ENCODE measurements at regions not wholly inside any gene's neighbourhood (a gene's known extent, or its start where the extent isn't known, plus 50 kb on each side); places are given as distances from the start of the nearest gene placed in this dataset.
A peak's percentile ranks its signal among the peaks of the same experiment; 100 is the strongest.

- no peaks in the 10 kb centered on the region for H3K79me1 ChIP-seq (ENCODE audit: low read depth, low read length)
- H3K27ac ChIP-seq (ENCODE audit: low read depth, low read length), result no peak overlapping the region
- H3K4me3 ChIP-seq (ENCODE audit: extremely low read depth in 1 of 4, insufficient read depth in 2 of 4, low read depth in 3 of 4, low read length in 4 of 4), result no peak overlapping the region
- ChIA-PET POLR2A (ENCODE audit: partially characterized antibody) (no interaction called here), CTCF (ENCODE audit: partially characterized antibody) (no interaction called here)
- H3K23me2 ChIP-seq (ENCODE audit: low read depth, low read length), result no peaks in the 10 kb centered on the region
- no peak for DNase-seq (ENCODE audit: low read depth in 1 of 2, low spot score in 2 of 2)
- no peaks in the 10 kb centered on the region for H3K36me3 ChIP-seq (ENCODE audit: control insufficient read depth in 2 of 4, insufficient read depth in 4 of 4, low read length in 3 of 4)
- no peaks in the 10 kb centered on the region for H3K4me1 ChIP-seq (replicated peaks in 1 of 4; ENCODE audit: control insufficient read depth in 3 of 4, insufficient read depth in 4 of 4, low read length in 3 of 4)
- no peak overlapping the region for H3K56ac ChIP-seq (replicated peaks; ENCODE audit: insufficient read length, low read depth, low read length)
- no peak overlapping the region for H2BK15ac ChIP-seq (ENCODE audit: low read length)
- H3K23ac ChIP-seq (ENCODE audit: insufficient read length), result peak overlapping the region; percentile 62
- no peak overlapping the region for H3K18ac ChIP-seq (ENCODE audit: extremely low read depth, low read length)
- no peak overlapping the region for H4K91ac ChIP-seq (replicated peaks; ENCODE audit: insufficient read length, low read length)
- no peak overlapping the region for H3K4ac ChIP-seq (replicated peaks; ENCODE audit: insufficient read length, low read depth, low read length)
- no peak overlapping the region for H2BK12ac ChIP-seq (ENCODE audit: low read depth, low read length)
- no peaks in the 10 kb centered on the region for H3K79me2 ChIP-seq (ENCODE audit: control insufficient read depth in 1 of 2, insufficient read depth in 2 of 2, low read length in 2 of 2)
- H3K9me3 ChIP-seq (ENCODE audit: insufficient read depth in 2 of 2, low read depth in 1 of 2, low read length in 1 of 2), result no peaks in the 10 kb centered on the region
- H2AFZ ChIP-seq (ENCODE audit: low read length), result no peak overlapping the region
- H2BK20ac ChIP-seq (ENCODE audit: low read length), result no peak overlapping the region
- no peak overlapping the region for H2BK120ac ChIP-seq (replicated peaks; ENCODE audit: low read depth, low read length)
- no peak for TF ChIP-seq MAFK (IDR thresholded peaks at IDR 0.05; ENCODE audit: low read depth, low read length)
- TF ChIP-seq JUN (IDR thresholded peaks at IDR 0.05; ENCODE audit: low read depth, low read length), result no peak
- TF ChIP-seq BCL11A (IDR thresholded peaks at IDR 0.05; ENCODE audit: low read depth in 2 of 2, low read length in 2 of 2), result no peak
- TF ChIP-seq EP300 (IDR thresholded peaks at IDR 0.05; ENCODE audit: borderline replicate concordance in 1 of 2, low read depth in 2 of 2, low read length in 2 of 2), result no peak
- TF ChIP-seq SAP30 (IDR thresholded peaks at IDR 0.05; ENCODE audit: insufficient read depth, insufficient replicate concordance, low read length), result no peak
- no peak for TF ChIP-seq SUZ12 (IDR thresholded peaks at IDR 0.05; ENCODE audit: low read length)
- TF ChIP-seq USF2 (IDR thresholded peaks at IDR 0.05; ENCODE audit: low read length), result no peak
- TF ChIP-seq TAF7 (optimal IDR thresholded peaks at IDR 0.05; ENCODE audit: borderline replicate concordance, low read depth, low read length), result no peak
- no peak for TF ChIP-seq SP1 (IDR thresholded peaks at IDR 0.05; ENCODE audit: low read depth, low read length)
- no peak overlapping the region for H3K9ac ChIP-seq (replicated peaks in 1 of 4; ENCODE audit: extremely low read depth in 1 of 4, low read depth in 3 of 4, low read length in 3 of 4)
- no peak overlapping the region; the same call in 1 of the 2 replicates for H4K8ac ChIP-seq (ENCODE audit: extremely low read depth, insufficient read depth, low read length)
- no peak overlapping the region for H3K4me2 ChIP-seq (ENCODE audit: insufficient read depth in 1 of 2, low read depth in 2 of 2, low read length in 2 of 2)
- H3K14ac ChIP-seq (ENCODE audit: insufficient read length), result no peak overlapping the region
- no peaks in the 10 kb centered on the region for H3K27me3 ChIP-seq (replicated peaks in 1 of 4; ENCODE audit: control insufficient read depth in 3 of 4, extremely low read depth in 1 of 4, insufficient read depth in 3 of 4, low read length in 3 of 4)
- no peak for FAIRE-seq
- 79% methylated on average over 6 of the region's 7 CpGs; no CpG with 5 or more reads in 1 of the 2 experiments for WGBS, 2 experiments (ENCODE audit: extremely low coverage in 1 of 2, insufficient coverage in 1 of 2, insufficient read length in 1 of 2, insufficient replicate concordance in 2 of 2, low coverage in 1 of 2, low lambda C conversion rate in 2 of 2, missing lambda C conversion rate in 1 of 2)
- H4K20me1 ChIP-seq (replicated peaks in 1 of 2; ENCODE audit: control insufficient read depth in 1 of 2, insufficient read depth in 2 of 2, low read length in 2 of 2), result no peaks in the 10 kb centered on the region
- no peak overlapping the region for H4K5ac ChIP-seq (ENCODE audit: insufficient read length, low read depth, low read length)
- no peak overlapping the region for H2AK5ac ChIP-seq (ENCODE audit: low read depth, low read length)
- no peak overlapping the region for H2BK5ac ChIP-seq (ENCODE audit: low read depth, low read length)
Observed at GRCh38 chr6:79861023-79861422, 86.3 kb downstream of the ELOVL4 start.

Data from H1 (cell line).